Activated T-cell treated with anti-CD3 and anti-CD28 coated beads for 4 hours (primary cell): ENCODE measurements at regions not wholly inside any gene's neighbourhood (a gene's known extent, or its start where the extent isn't known, plus 50 kb on each side); places are given as distances from the start of the nearest gene placed in this dataset.

ENCODE experiments used
- DNase-seq: peaks from one replicate; pipeline ENCODE4 v3.0.0-alpha.2; 2020

- no peak for DNase-seq
Measured at GRCh38 chr2:64222351-64222750, 78.1 kb upstream of the PELI1 start.

GRCh38 chr2:64223055-64223454 is 78.8 kb upstream of the PELI1 start:
- no peak for DNase-seq

- no peak for DNase-seq
Measured at GRCh38 chr2:64225491-64225890, 81.3 kb upstream of the PELI1 start.

GRCh38 chr2:64226611-64227010 is 82.4 kb upstream of the PELI1 start:
- DNase-seq, result no peak

- no peak for DNase-seq
Measured at GRCh38 chr2:64227603-64228125, 83.4 kb upstream of the PELI1 start.

- peak; percentile 35 for DNase-seq
Measured at GRCh38 chr2:64228126-64228678, 84.0 kb upstream of the PELI1 start.

GRCh38 chr2:64228918-64229317 is 84.7 kb upstream of the PELI1 start:
- no peak for DNase-seq

GRCh38 chr2:64230540-64230939 is 86.3 kb upstream of the PELI1 start:
- no peak for DNase-seq

- no peak for DNase-seq
Measured at GRCh38 chr2:64232266-64232665, 88.0 kb upstream of the PELI1 start.

GRCh38 chr2:64233376-64233922 is 89.2 kb upstream of the PELI1 start:
- DNase-seq, result no peak

GRCh38 chr2:64234150-64234549 is 89.9 kb upstream of the PELI1 start:
- no peak for DNase-seq

GRCh38 chr2:64234785-64235184 is 90.6 kb upstream of the PELI1 start:
- DNase-seq, result no peak

GRCh38 chr2:64237266-64237665 is 93.0 kb upstream of the PELI1 start:
- DNase-seq, result no peak

GRCh38 chr2:64238799-64239198 is 94.6 kb upstream of the PELI1 start:
- no peak for DNase-seq

- no peak for DNase-seq
Measured at GRCh38 chr2:64243081-64244036, 99.1 kb upstream of the PELI1 start.

GRCh38 chr2:64244037-64244416 is 99.8 kb upstream of the PELI1 start:
- DNase-seq, result no peak

GRCh38 chr2:64245631-64246030 is 101.4 kb upstream of the PELI1 start:
- no peak for DNase-seq

GRCh38 chr2:64246962-64247361 is 102.7 kb upstream of the PELI1 start:
- DNase-seq, result no peak

GRCh38 chr2:64249426-64249825 is 105.2 kb upstream of the PELI1 start:
- no peak for DNase-seq

- no peak for DNase-seq
Measured at GRCh38 chr2:64250063-64250462, 105.8 kb upstream of the PELI1 start.

- DNase-seq, result no peak
Measured at GRCh38 chr2:64250751-64251423, 106.7 kb upstream of the PELI1 start.

GRCh38 chr2:64251497-64252250 is 107.5 kb upstream of the PELI1 start:
- DNase-seq, result no peak
